HEK293 (cell line): ENCODE measurements at regions not wholly inside any gene's neighbourhood (a gene's known extent, or its start where the extent isn't known, plus 50 kb on each side); places are given as distances from the start of the nearest gene placed in this dataset.

Experiments used
- CTCF ChIA-PET: fragments of 350-600 bp; formaldehyde crosslinking; extraction: SDS; loops from one replicate; lab custom pipeline; 2021; ENCODE audit warnings: antibody characterized with exemption; lab: Yijun Ruan, JAX
- POLR2A ChIA-PET: fragments of 300-600 bp; formaldehyde crosslinking; extraction: SDS; loops from one replicate; lab custom pipeline; 2020; ENCODE audit warnings: antibody characterized with exemption, inconsistent platforms; lab: Yijun Ruan, JAX
- H3K27ac ChIP-seq: fragments of 200-500 bp; sonication (Bioruptor generic); 2 replicates; pipeline ENCODE4 v1.5.1; 2014; ENCODE audit warnings: low read depth, low read length, control low read depth, inconsistent platforms; ENCODE audit errors: extremely low read depth
- H3K36me3 ChIP-seq, 2 experiments: fragments of 200-500 bp in 1 of 2; sonication (Bioruptor generic) in 1 of 2; 1 replicate in 1 of 2; 2 replicates in 1 of 2; pipeline ENCODE4 v1.5.1; 2014 to 2017; ENCODE audit warnings: inconsistent platforms in 2 of 2, low read length in 2 of 2; ENCODE audit not compliant: control insufficient read depth in 2 of 2, insufficient read depth in 1 of 2
- H3K4me1 ChIP-seq: fragments of 200-500 bp; sonication (Bioruptor generic); 2 replicates; pipeline ENCODE4 v1.5.1; 2014; ENCODE audit warnings: mild to moderate bottlenecking, low read length, inconsistent platforms; ENCODE audit not compliant: control insufficient read depth, insufficient read depth
- H3K4me3 ChIP-seq: 2 replicates; pipeline ENCODE4 v1.5.1; 2011; ENCODE audit warnings: low read depth, mild to moderate bottlenecking, control low read depth, low read length, moderate library complexity
- H3K9me3 ChIP-seq: fragments of 200-500 bp; sonication (Bioruptor generic); 2 replicates; pipeline ENCODE4 v1.5.1; 2014; ENCODE audit warnings: low read depth, low read length, inconsistent platforms; ENCODE audit not compliant: control insufficient read depth, insufficient read depth
- FEZF1 ChIP-seq: fragments of 450-650 bp; formaldehyde crosslinking; IDR thresholded peaks from 2 replicates; pipeline ENCODE4 v1.5.1; 2016; ENCODE audit warnings: missing biosample characterization, missing genetic modification characterization
- GLI2 ChIP-seq: fragments of 450-650 bp; formaldehyde crosslinking; IDR thresholded peaks from 2 replicates; pipeline ENCODE4; 2017; ENCODE audit warnings: missing biosample characterization, missing genetic modification characterization, low read depth, borderline replicate concordance
- HOXC10 ChIP-seq: sonication (generic); formaldehyde crosslinking; IDR thresholded peaks from 2 replicates; pipeline ENCODE4 v1.8.1; 2023; ENCODE audit warnings: mild to moderate bottlenecking, missing genetic modification reagents
- OVOL3 ChIP-seq: fragments of 450-650 bp; formaldehyde crosslinking; IDR thresholded peaks from 2 replicates; pipeline ENCODE4 v1.5.1; 2016; ENCODE audit warnings: missing biosample characterization, missing genetic modification characterization
- PRDM10 ChIP-seq: fragments of 450-650 bp; formaldehyde crosslinking; IDR thresholded peaks from 2 replicates; pipeline ENCODE4 v1.5.1; 2016; ENCODE audit warnings: missing biosample characterization, missing genetic modification characterization
- YY1 ChIP-seq: fragments of 450-650 bp; formaldehyde crosslinking; IDR thresholded peaks from 2 replicates; pipeline ENCODE4 v1.5.1; 2018; ENCODE audit warnings: missing biosample characterization, missing genetic modification characterization
- ZBTB21 ChIP-seq: fragments of 450-650 bp; formaldehyde crosslinking; IDR thresholded peaks from 2 replicates; pipeline ENCODE4 v1.5.1; 2017; ENCODE audit warnings: missing biosample characterization, missing genetic modification characterization
- ZBTB8A ChIP-seq: fragments of 450-650 bp; formaldehyde crosslinking; IDR thresholded peaks from 2 replicates; pipeline ENCODE4 v1.5.1; 2016; ENCODE audit warnings: missing biosample characterization, missing genetic modification characterization
- ZNF10 ChIP-seq: fragments of 450-650 bp; formaldehyde crosslinking; IDR thresholded peaks from 2 replicates; pipeline ENCODE4 v1.5.1; 2017; ENCODE audit warnings: missing biosample characterization, missing genetic modification characterization
- ZNF157 ChIP-seq: fragments of 450-650 bp; formaldehyde crosslinking; IDR thresholded peaks from 2 replicates; pipeline ENCODE4 v1.5.1; 2016; ENCODE audit warnings: missing biosample characterization, missing genetic modification characterization
- ZNF184 ChIP-seq: fragments of 450-650 bp; IDR thresholded peaks from 2 replicates; pipeline ENCODE4 v1.5.1; 2018; ENCODE audit warnings: missing biosample characterization, mild to moderate bottlenecking, missing genetic modification characterization
- ZNF2 ChIP-seq: fragments of 450-650 bp; formaldehyde crosslinking; IDR thresholded peaks from 2 replicates; pipeline ENCODE4 v1.5.1; 2016; ENCODE audit warnings: missing biosample characterization, missing genetic modification characterization
- ZNF292 ChIP-seq: fragments of 450-650 bp; formaldehyde crosslinking; IDR thresholded peaks from 2 replicates; pipeline ENCODE4 v1.5.1; 2016; ENCODE audit warnings: low read depth, missing biosample characterization, missing genetic modification characterization, borderline replicate concordance
- ZNF302 ChIP-seq: fragments of 450-650 bp; formaldehyde crosslinking; IDR thresholded peaks from 2 replicates; pipeline ENCODE4 v1.5.1; 2016; ENCODE audit warnings: missing biosample characterization, missing genetic modification characterization, low read depth
- ZNF416 ChIP-seq: fragments of 450-650 bp; formaldehyde crosslinking; IDR thresholded peaks from 2 replicates; pipeline ENCODE4 v1.5.1; 2016; ENCODE audit warnings: missing biosample characterization, missing genetic modification characterization
- ZNF513 ChIP-seq: fragments of 450-650 bp; IDR thresholded peaks from 2 replicates; pipeline ENCODE4 v1.5.1; 2018; ENCODE audit warnings: missing biosample characterization, missing genetic modification characterization
- ZNF544 ChIP-seq: fragments of 450-650 bp; formaldehyde crosslinking; IDR thresholded peaks from 2 replicates; pipeline ENCODE4 v1.5.0; 2017; ENCODE audit warnings: missing biosample characterization, missing genetic modification characterization
- ZNF549 ChIP-seq: fragments of 450-650 bp; IDR thresholded peaks from 2 replicates; pipeline ENCODE4 v1.5.1; 2018; ENCODE audit warnings: missing biosample characterization, missing genetic modification characterization, mild to moderate bottlenecking, inconsistent platforms, moderate library complexity
- ZNF596 ChIP-seq: fragments of 450-650 bp; IDR thresholded peaks from 2 replicates; pipeline ENCODE4 v1.5.0; 2018; ENCODE audit warnings: missing biosample characterization, mild to moderate bottlenecking, missing genetic modification characterization, moderate library complexity
- ZNF629 ChIP-seq: fragments of 450-650 bp; formaldehyde crosslinking; IDR thresholded peaks from 2 replicates; pipeline ENCODE4 v1.5.1; 2017; ENCODE audit warnings: missing biosample characterization, missing genetic modification characterization
- ZNF776 ChIP-seq: fragments of 450-650 bp; formaldehyde crosslinking; IDR thresholded peaks from 2 replicates; pipeline ENCODE4 v1.5.0; 2017; ENCODE audit warnings: missing biosample characterization, missing genetic modification characterization, borderline replicate concordance
- ZSCAN23 ChIP-seq: fragments of 450-650 bp; formaldehyde crosslinking; IDR thresholded peaks from 2 replicates; pipeline ENCODE4 v1.5.1; 2016; ENCODE audit warnings: missing biosample characterization, missing genetic modification characterization
- TF ChIP-seq, protein P1 (sequence below): fragments of 450-650 bp; formaldehyde crosslinking; IDR thresholded peaks from 2 replicates; pipeline ENCODE4 v1.5.1; 2016; ENCODE audit warnings: missing biosample characterization, missing genetic modification characterization

- POLR2A ChIA-PET, result no interaction called here
- no peaks in the 10 kb centered on the region for H3K4me1 ChIP-seq
- TF ChIP-seq FEZF1 (peak; percentile 20; the same call in 1 of the 2 replicates), ZNF549 (tag by site-specific recombination) (no peak)
- TF ChIP-seq, all 188 proteins: peak for 1
- Histone ChIP-seq H3K36me3 (no peaks in the 10 kb centered on the region), H3K27ac (no peak overlapping the region), H3K9me3 (no peaks in the 10 kb centered on the region), H3K4me3 (no peak overlapping the region)
- CTCF ChIA-PET, result no interaction called here
Observed at GRCh38 chr1:193763266-193763665, 576.9 kb upstream of the B3GALT2 start.

GRCh38 chr1:193762236-193762635 is 575.8 kb upstream of the B3GALT2 start:
- CTCF ChIA-PET, result no interaction called here
- Histone ChIP-seq H3K9me3 (no peaks in the 10 kb centered on the region), H3K4me3 (no peak overlapping the region), H3K27ac (no peak overlapping the region), H3K36me3 (no peaks in the 10 kb centered on the region), H3K4me1 (no peaks in the 10 kb centered on the region)
- TF ChIP-seq ZNF2 (tag by site-specific recombination), result no peak
- no peak for TF ChIP-seq ZNF513 (tag by site-specific recombination)
- no peak for TF ChIP-seq ZNF629 (tag by site-specific recombination)
- no peak for TF ChIP-seq PRDM10 (tag by site-specific recombination)
- TF ChIP-seq ZNF184 (tag by site-specific recombination), result no peak
- no peak for TF ChIP-seq ZNF302 (tag by site-specific recombination)
- POLR2A ChIA-PET, result no interaction called here

- TF ChIP-seq GLI2 (tag by site-specific recombination) (no peak), ZNF416 (tag by site-specific recombination) (no peak), ZSCAN23 (no peak)
- no peak overlapping the region for H3K27ac ChIP-seq
- no peaks in the 10 kb centered on the region for H3K4me1 ChIP-seq
- H3K9me3 ChIP-seq, result no peaks in the 10 kb centered on the region
- H3K4me3 ChIP-seq, result no peak overlapping the region
- H3K36me3 ChIP-seq, result no peaks in the 10 kb centered on the region
- ChIA-PET CTCF (interaction anchor here (0.7 to 1.4 kb wide), 3 partner anchors 11 to 474 kb away, joined by 3 to 4 read pairs (median 4); no protein-coding TSS in a partner anchor), POLR2A (no interaction called here)
Observed at GRCh38 chr1:193755441-193755840, 569.0 kb upstream of the B3GALT2 start.

- Histone ChIP-seq H3K9me3 (no peaks in the 10 kb centered on the region), H3K27ac (no peak overlapping the region), H3K36me3 (no peaks in the 10 kb centered on the region), H3K4me1 (no peaks in the 10 kb centered on the region), H3K4me3 (no peak overlapping the region)
- POLR2A ChIA-PET, result no interaction called here
- no peak for TF ChIP-seq ZNF596 (tag by site-specific recombination)
- no peak for TF ChIP-seq HOXC10
- TF ChIP-seq ZNF10 (tag by site-specific recombination), result no peak
- TF ChIP-seq ZBTB8A (tag by site-specific recombination), result no peak
- no peak for TF ChIP-seq OVOL3 (tag by site-specific recombination)
- TF ChIP-seq ZNF544 (tag by site-specific recombination), result no peak
- TF ChIP-seq, protein P1, sequence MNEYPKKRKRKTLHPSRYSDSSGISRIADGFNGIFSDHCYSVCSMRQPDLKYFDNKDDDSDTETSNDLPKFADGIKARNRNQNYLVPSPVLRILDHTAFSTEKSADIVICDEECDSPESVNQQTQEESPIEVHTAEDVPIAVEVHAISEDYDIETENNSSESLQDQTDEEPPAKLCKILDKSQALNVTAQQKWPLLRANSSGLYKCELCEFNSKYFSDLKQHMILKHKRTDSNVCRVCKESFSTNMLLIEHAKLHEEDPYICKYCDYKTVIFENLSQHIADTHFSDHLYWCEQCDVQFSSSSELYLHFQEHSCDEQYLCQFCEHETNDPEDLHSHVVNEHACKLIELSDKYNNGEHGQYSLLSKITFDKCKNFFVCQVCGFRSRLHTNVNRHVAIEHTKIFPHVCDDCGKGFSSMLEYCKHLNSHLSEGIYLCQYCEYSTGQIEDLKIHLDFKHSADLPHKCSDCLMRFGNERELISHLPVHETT, result no peak
- no peak for TF ChIP-seq ZNF157 (tag by site-specific recombination)
- no peak for TF ChIP-seq ZBTB21 (tag by site-specific recombination)
- no peak for TF ChIP-seq ZNF776
- TF ChIP-seq ZNF292 (tag by site-specific recombination), result no peak
- TF ChIP-seq YY1 (tag by site-specific recombination), result no peak
- CTCF ChIA-PET, result interaction anchor here (0.7 to 1.4 kb wide), 4 partner anchors 11 to 475 kb away, joined by 3 to 4 read pairs (median 4); no protein-coding TSS in a partner anchor
Observed at GRCh38 chr1:193754732-193755427, 568.5 kb upstream of the B3GALT2 start.
